Neuronal stem cell (in vitro differentiated cells): ENCODE measurements at regions not wholly inside any gene's neighbourhood (a gene's known extent, or its start where the extent isn't known, plus 50 kb on each side); places are given as distances from the start of the nearest gene placed in this dataset.
A peak's percentile ranks its signal among the peaks of the same experiment; 100 is the strongest.

ENCODE experiments used
- DNase-seq: peaks from one replicate; pipeline ENCODE4 v3.0.0-alpha.2; 2013; ENCODE audit warnings: low spot score
- H2AFZ ChIP-seq: one replicate; pipeline ENCODE4 v1.6.1; 2013; ENCODE audit warnings: mild to moderate bottlenecking, low read length, inconsistent platforms
- H2AK5ac ChIP-seq: 2 replicates; pipeline ENCODE4 v1.6.1; 2013; ENCODE audit warnings: low read depth, mild to moderate bottlenecking, inconsistent platforms, low read length, moderate library complexity, mixed read lengths
- H2BK120ac ChIP-seq: 2 replicates; pipeline ENCODE4 v1.6.1; 2013; ENCODE audit warnings: low read depth, mild to moderate bottlenecking, inconsistent platforms, low read length, moderate library complexity, mixed read lengths
- H2BK12ac ChIP-seq: one replicate; pipeline ENCODE4 v1.6.1; 2013; ENCODE audit warnings: low read length, inconsistent platforms
- H2BK15ac ChIP-seq: 2 replicates; pipeline ENCODE4 v1.6.1; 2013; ENCODE audit warnings: mild to moderate bottlenecking, low read length, inconsistent platforms, mixed read lengths
- H2BK5ac ChIP-seq: one replicate; pipeline ENCODE4 v1.6.1; 2013; ENCODE audit warnings: inconsistent platforms, mild to moderate bottlenecking, low read length, moderate library complexity
- H3K14ac ChIP-seq: one replicate; pipeline ENCODE4 v1.6.1; 2013; ENCODE audit warnings: low read length, inconsistent platforms
- H3K18ac ChIP-seq: 2 replicates; pipeline ENCODE4 v1.6.1; 2013; ENCODE audit warnings: low read length, inconsistent platforms
- H3K23ac ChIP-seq: 2 replicates; pipeline ENCODE4 v1.6.1; 2013; ENCODE audit warnings: low read depth, mild to moderate bottlenecking, mixed read lengths, low read length, inconsistent platforms; ENCODE audit not compliant: poor library complexity
- H3K27ac ChIP-seq: replicated peaks from 3 replicates; pipeline ENCODE4 v1.5.1; 2013; ENCODE audit warnings: low read length, inconsistent platforms
- H3K27me3 ChIP-seq, 3 experiments: 2 replicates each; pipeline ENCODE4 v1.6.1; 2013; ENCODE audit warnings: low read length in 3 of 3, mild to moderate bottlenecking in 2 of 3, inconsistent platforms in 1 of 3, low read depth in 1 of 3, mixed read lengths in 1 of 3, moderate library complexity in 1 of 3; ENCODE audit not compliant: control insufficient read depth in 3 of 3, insufficient read depth in 3 of 3
- H3K36me3 ChIP-seq, 2 donors: replicated peaks in 1 of 2; 2 replicates each; pipeline ENCODE4 v1.6.1; 2013; ENCODE audit warnings: low read length in 2 of 2; ENCODE audit not compliant: control insufficient read depth in 2 of 2, insufficient read depth in 2 of 2
- H3K4ac ChIP-seq: 2 replicates; pipeline ENCODE4 v1.6.1; 2013; ENCODE audit warnings: inconsistent platforms, mild to moderate bottlenecking, low read length, moderate library complexity
- H3K4me1 ChIP-seq, 2 donors: 1 replicate in 1 of 2; 2 replicates in 1 of 2; pipeline ENCODE4 v1.6.1; 2013; ENCODE audit warnings: low read length in 2 of 2, low read depth in 1 of 2; ENCODE audit not compliant: control insufficient read depth in 2 of 2, insufficient read depth in 1 of 2
- H3K4me2 ChIP-seq: one replicate; pipeline ENCODE4 v1.6.1; 2013; ENCODE audit warnings: mild to moderate bottlenecking, low read length, inconsistent platforms; ENCODE audit not compliant: insufficient read depth, poor library complexity, severe bottlenecking
- H3K4me3 ChIP-seq, 2 donors: 2 replicates each; pipeline ENCODE4 v1.5.1; 2013; ENCODE audit warnings: low read length in 2 of 2, mild to moderate bottlenecking in 2 of 2, inconsistent platforms in 1 of 2, moderate library complexity in 1 of 2
- H3K79me1 ChIP-seq: one replicate; pipeline ENCODE4 v1.6.1; 2013; ENCODE audit warnings: low read depth, mild to moderate bottlenecking, inconsistent platforms, low read length, moderate library complexity
- H3K9ac ChIP-seq: one replicate; pipeline ENCODE4 v1.6.1; 2013; ENCODE audit warnings: mild to moderate bottlenecking, low read depth, low read length, inconsistent platforms; ENCODE audit not compliant: poor library complexity
- H3K9me3 ChIP-seq, 2 donors: replicated peaks in 1 of 2; 2 replicates each; pipeline versions ENCODE3 to v1.6.1; 2013; ENCODE audit warnings: low read length in 2 of 2, mild to moderate bottlenecking in 2 of 2, inconsistent platforms in 1 of 2, low read depth in 1 of 2, mixed read lengths in 1 of 2, moderate library complexity in 1 of 2; ENCODE audit not compliant: control insufficient read depth in 2 of 2, insufficient read depth in 1 of 2
- H4K8ac ChIP-seq: one replicate; pipeline ENCODE4 v1.6.1; 2013; ENCODE audit warnings: low read depth, mild to moderate bottlenecking, inconsistent platforms, low read length, moderate library complexity
- H4K91ac ChIP-seq: one replicate; pipeline ENCODE4 v1.6.1; 2013; ENCODE audit warnings: low read length, low read depth, mild to moderate bottlenecking, inconsistent platforms; ENCODE audit not compliant: poor library complexity
- WGBS, 2 donors: extraction: QIAGEN DNeasy Blood & Tissue Kit; methylation state at CpG; one replicate each; pipeline ENCODE4 v1.1.7; 2013; ENCODE audit warnings: missing lambda C conversion rate in 2 of 2, mixed read lengths in 1 of 2; ENCODE audit not compliant: insufficient read length in 2 of 2, insufficient replicate concordance in 1 of 2; ENCODE audit errors: extremely low coverage in 2 of 2; 5-methylcytosine and 5-hydroxymethylcytosine counted together

- no peak overlapping the region for H3K14ac ChIP-seq
- H2BK120ac ChIP-seq, result no peak overlapping the region
- no peaks in the 10 kb centered on the region for H3K9me3 ChIP-seq
- no peak overlapping the region for H2AK5ac ChIP-seq
- no CpG with 5 or more reads among the region's 18 CpGs for WGBS, 2 donors
- peaks cover 0 to 9% (median 0%) of the 10 kb centered on the region in 3 experiments for H3K27me3 ChIP-seq
- peak overlapping the region; percentile 51 for H3K18ac ChIP-seq
- H2BK5ac ChIP-seq, result no peak overlapping the region
- peaks cover 3% of the 10 kb centered on the region in 2 donors for H3K4me1 ChIP-seq
- H4K8ac ChIP-seq, result peak overlapping the region; percentile 89
- no peak overlapping the region for H3K4me3 ChIP-seq
- H3K23ac ChIP-seq, result no peak overlapping the region
- H4K91ac ChIP-seq, result no peak overlapping the region
- H3K27ac ChIP-seq, result no peak overlapping the region
- H3K79me1 ChIP-seq, result no peaks in the 10 kb centered on the region
- no peak overlapping the region for H3K4ac ChIP-seq
- no peak for DNase-seq
- H3K36me3 ChIP-seq, result no peaks in the 10 kb centered on the region
- no peak overlapping the region for H3K4me2 ChIP-seq
- peak overlapping the region; percentile 77 for H2AFZ ChIP-seq
- H2BK12ac ChIP-seq, result no peak overlapping the region
- H3K9ac ChIP-seq, result no peak overlapping the region
- H2BK15ac ChIP-seq, result no peak overlapping the region
Observed at GRCh38 chr5:160175438-160176218, 53.7 kb upstream of the FABP6 start.

GRCh38 chr5:160174780-160175437 lies 54.4 kb upstream of the FABP6 start:
- H3K9ac ChIP-seq, result no peak overlapping the region
- WGBS, 2 donors, result no CpG with 5 or more reads among the region's 4 CpGs
- H3K18ac ChIP-seq, result peak overlapping the region; percentile 51
- no peaks in the 10 kb centered on the region for H3K36me3 ChIP-seq
- H2BK15ac ChIP-seq, result no peak overlapping the region
- H3K27me3 ChIP-seq, result peaks cover 0 to 9% (median 0%) of the 10 kb centered on the region in 3 experiments
- H4K91ac ChIP-seq, result no peak overlapping the region
- no peak for DNase-seq
- no peak overlapping the region for H3K14ac ChIP-seq
- peaks cover 3% of the 10 kb centered on the region in 2 donors for H3K4me1 ChIP-seq
- no peaks in the 10 kb centered on the region for H3K79me1 ChIP-seq
- no peak overlapping the region for H3K27ac ChIP-seq
- peak overlapping the region; percentile 77 for H2AFZ ChIP-seq
- H3K9me3 ChIP-seq, result no peaks in the 10 kb centered on the region
- no peak overlapping the region for H2BK120ac ChIP-seq
- H2BK12ac ChIP-seq, result no peak overlapping the region
- H3K4ac ChIP-seq, result no peak overlapping the region
- no peak overlapping the region for H3K4me3 ChIP-seq
- no peak overlapping the region for H2AK5ac ChIP-seq
- H3K23ac ChIP-seq, result no peak overlapping the region
- no peak overlapping the region for H3K4me2 ChIP-seq
- peak overlapping the region; percentile 89 for H4K8ac ChIP-seq
- no peak overlapping the region for H2BK5ac ChIP-seq

GRCh38 chr5:160174290-160174689 lies 55.0 kb upstream of the FABP6 start:
- Histone ChIP-seq H2BK120ac (no peak overlapping the region), H3K9me3 (no peaks in the 10 kb centered on the region), H2AK5ac (no peak overlapping the region), H3K36me3 (no peaks in the 10 kb centered on the region), H2BK5ac (no peak overlapping the region), H3K14ac (no peak overlapping the region), H3K4ac (no peak overlapping the region), H4K91ac (no peak overlapping the region), H3K23ac (no peak overlapping the region), H3K18ac (no peak overlapping the region), H3K9ac (no peak overlapping the region), H2BK12ac (no peak overlapping the region), H3K4me3 (no peak overlapping the region), H2BK15ac (no peak overlapping the region), H3K27ac (no peak overlapping the region), H3K79me1 (no peaks in the 10 kb centered on the region), H3K27me3 (peaks cover 0 to 9% (median 0%) of the 10 kb centered on the region in 3 experiments), H3K4me1 (peaks cover 3% of the 10 kb centered on the region in 2 donors), H4K8ac (no peak overlapping the region), H3K4me2 (no peak overlapping the region), H2AFZ (no peak overlapping the region)
- no peak for DNase-seq
- no CpG with 5 or more reads among the region's 5 CpGs for WGBS, 2 donors

- H3K23ac ChIP-seq, result no peak overlapping the region
- no peak overlapping the region for H3K18ac ChIP-seq
- no peak overlapping the region for H3K9ac ChIP-seq
- no peak overlapping the region for H2BK5ac ChIP-seq
- H3K9me3 ChIP-seq, result no peaks in the 10 kb centered on the region
- H2BK15ac ChIP-seq, result no peak overlapping the region
- no peak overlapping the region for H2AK5ac ChIP-seq
- no peak overlapping the region for H4K8ac ChIP-seq
- H3K27me3 ChIP-seq, result peaks cover 0 to 4% (median 0%) of the 10 kb centered on the region in 3 experiments
- H2AFZ ChIP-seq, result no peak overlapping the region
- no peak overlapping the region for H3K4ac ChIP-seq
- H2BK12ac ChIP-seq, result no peak overlapping the region
- no CpG with 5 or more reads among the region's 2 CpGs for WGBS, 2 donors
- peaks cover 5 to 7% of the 10 kb centered on the region in 2 donors for H3K4me1 ChIP-seq
- H3K36me3 ChIP-seq, result no peaks in the 10 kb centered on the region
- no peak for DNase-seq
- H3K4me2 ChIP-seq, result no peak overlapping the region
- H2BK120ac ChIP-seq, result no peak overlapping the region
- no peak overlapping the region for H4K91ac ChIP-seq
- H3K27ac ChIP-seq, result no peak overlapping the region
- no peaks in the 10 kb centered on the region for H3K79me1 ChIP-seq
- no peak overlapping the region for H3K14ac ChIP-seq
- H3K4me3 ChIP-seq, result no peak overlapping the region
Observed at GRCh38 chr5:160171666-160172065, 52.4 kb upstream of the PWWP2A start.
